GM04504 (cell line): ENCODE measurements at regions not wholly inside any gene's neighbourhood (a gene's known extent, or its start where the extent isn't known, plus 50 kb on each side); places are given as distances from the start of the nearest gene placed in this dataset.

Experiments used
- DNase-seq: peaks from one replicate; pipeline ENCODE4 v3.0.0-alpha.2; 2012; ENCODE audit warnings: low read depth

- no peak for DNase-seq
Measured at GRCh38 chr12:111011999-111012600, 91.7 kb upstream of the MYL2 start.

DNA sequence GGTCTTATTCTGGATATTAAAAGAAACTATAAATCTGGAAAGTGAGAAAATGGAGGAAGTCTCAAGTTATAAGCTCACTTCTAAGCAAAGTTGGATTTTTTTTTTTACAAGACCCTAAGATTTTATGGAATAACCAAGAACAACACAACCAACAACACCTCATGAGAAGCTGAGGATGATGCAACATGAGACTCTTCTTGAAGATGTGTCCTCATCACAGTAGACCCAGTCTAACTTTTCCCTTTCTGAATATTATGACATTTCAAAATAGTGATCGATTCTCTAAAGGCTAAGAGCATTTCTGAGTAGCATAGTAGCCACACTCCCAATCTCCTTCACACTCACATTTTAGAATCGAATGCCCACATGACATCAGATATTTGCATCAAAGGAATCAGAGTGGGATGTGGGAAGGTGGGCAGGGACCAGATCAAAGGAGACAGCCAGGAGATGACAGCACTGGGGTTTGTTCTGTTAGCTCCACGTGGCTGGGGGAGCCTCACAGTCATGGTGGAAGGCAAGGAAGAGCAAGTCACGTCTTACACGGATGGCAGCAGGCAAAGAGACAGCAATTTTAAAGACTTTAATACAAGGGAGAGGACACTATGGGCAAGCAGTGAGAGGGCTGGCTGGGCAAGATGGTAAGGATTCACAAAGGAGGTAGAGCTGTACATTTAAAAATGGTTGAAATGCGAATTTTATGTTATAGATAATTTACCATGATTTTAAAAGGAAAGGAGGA lies 90.7 kb upstream of the MYL2 start:
- no peak for DNase-seq

DNA sequence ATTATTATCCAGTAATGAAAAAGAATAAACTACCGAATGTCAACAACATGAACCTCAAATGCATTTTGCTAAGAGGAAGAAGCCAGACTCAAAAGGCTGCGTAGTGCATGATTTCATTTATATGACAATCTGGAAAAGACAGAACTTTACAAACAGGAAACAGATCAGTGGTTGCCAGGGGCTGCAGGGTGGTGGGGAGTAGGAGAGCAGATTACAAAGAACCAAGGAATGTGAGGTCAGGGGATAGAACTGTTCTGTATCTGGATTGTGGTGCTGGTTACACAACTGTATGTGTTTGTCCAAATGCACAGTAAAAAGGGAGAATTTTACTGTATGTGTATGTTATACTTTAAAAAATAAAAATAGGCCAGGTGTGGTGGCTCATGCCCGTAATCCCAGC lies 89.7 kb upstream of the MYL2 start:
- no peak for DNase-seq

DNA sequence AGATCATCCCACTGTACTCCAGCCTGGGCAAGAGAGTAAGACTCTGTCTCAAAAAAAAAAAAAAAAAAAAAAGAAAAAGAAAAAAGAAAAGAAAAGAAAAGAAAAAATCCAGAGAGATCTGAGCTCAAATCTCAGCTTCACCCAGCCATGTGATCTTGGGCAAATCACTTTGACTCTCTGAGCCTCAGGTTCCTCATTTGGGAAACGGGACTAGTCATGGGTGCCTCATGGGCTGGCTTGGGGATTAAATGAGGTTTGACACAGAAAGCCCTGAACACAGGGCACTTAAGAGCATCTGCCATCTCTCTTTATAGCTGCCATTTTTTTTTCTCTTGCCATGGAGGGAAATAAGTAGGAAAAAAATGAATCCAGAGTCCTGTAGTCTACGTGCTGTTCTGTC lies 86.2 kb upstream of the MYL2 start:
- no peak for DNase-seq

DNA sequence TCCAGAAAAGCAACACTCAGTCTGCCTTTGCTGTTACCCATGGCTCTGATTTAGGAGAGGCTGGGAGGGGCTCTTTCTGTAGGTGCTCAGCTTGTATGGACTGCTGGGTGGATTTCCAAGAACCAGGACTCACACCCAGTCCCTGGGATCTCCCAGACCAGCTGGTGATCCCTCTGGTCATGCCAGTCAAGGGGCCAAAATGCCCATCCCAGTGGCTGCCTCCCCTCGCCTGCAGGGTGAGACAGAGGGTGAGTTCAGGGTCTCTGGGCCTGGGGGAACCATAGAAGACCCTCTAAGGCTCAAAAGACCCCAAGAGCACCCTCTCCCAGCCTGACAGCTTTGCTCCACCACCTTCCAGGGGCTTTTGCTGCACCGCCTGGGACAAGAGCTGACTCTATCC lies 78.6 kb upstream of the MYL2 start:
- no peak for DNase-seq

- DNase-seq, result no peak
Measured at GRCh38 chr12:110998165-110998564, 77.8 kb upstream of the MYL2 start.

- DNase-seq, result no peak
Measured at GRCh38 chr12:110996415-110996814, 76.0 kb upstream of the MYL2 start.

DNA sequence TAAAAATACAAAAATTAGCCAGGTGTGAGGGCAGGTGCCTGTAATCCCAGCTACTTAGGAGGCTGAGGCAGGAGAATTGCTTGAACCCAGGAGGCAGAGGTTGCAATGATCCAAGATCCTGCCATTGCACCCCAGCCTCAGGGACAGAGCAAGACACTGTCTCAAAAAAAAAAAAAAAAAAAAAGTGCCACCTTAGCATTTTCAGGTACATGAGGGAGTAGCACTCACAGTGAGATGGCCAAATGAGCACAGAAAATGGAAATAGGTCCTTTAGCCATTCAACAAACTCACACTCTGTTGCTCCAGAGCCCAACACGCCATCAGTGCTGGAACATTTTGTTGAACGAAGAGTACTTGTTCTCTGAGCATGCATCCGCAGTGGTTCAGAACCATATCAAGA lies 75.2 kb upstream of the MYL2 start:
- no peak for DNase-seq

GRCh38 chr12:110995016-110995415 lies 74.6 kb upstream of the MYL2 start:
- no peak for DNase-seq

- no peak for DNase-seq
Measured at GRCh38 chr12:110993434-110993833, 73.1 kb upstream of the MYL2 start.

- no peak for DNase-seq
Measured at GRCh38 chr12:110992909-110993308, 72.5 kb upstream of the MYL2 start.

- no peak for DNase-seq
Measured at GRCh38 chr12:110983811-110984210, 63.4 kb upstream of the MYL2 start.

- DNase-seq, result no peak
Measured at GRCh38 chr12:110972866-110973265, 52.5 kb upstream of the MYL2 start.

DNA sequence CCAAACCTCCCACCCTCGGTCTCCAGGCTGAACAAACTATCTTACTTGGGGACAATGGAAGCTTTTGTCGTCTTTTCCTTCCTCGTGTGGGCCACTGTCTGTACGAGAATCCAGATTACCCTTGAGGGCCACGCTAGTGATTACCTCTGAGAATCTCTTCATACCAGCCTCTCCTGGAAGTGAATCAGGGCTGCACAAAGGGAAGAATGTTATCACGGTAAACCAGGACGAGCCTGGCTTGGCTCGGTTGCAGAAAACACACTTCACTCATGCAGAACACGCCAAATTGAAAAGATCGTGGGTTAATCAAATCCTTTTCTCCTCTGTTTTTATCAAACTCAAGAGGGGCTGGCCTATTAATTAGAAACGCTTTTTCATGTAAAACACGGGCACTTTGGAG lies 51.6 kb upstream of the MYL2 start:
- no peak for DNase-seq

DNA sequence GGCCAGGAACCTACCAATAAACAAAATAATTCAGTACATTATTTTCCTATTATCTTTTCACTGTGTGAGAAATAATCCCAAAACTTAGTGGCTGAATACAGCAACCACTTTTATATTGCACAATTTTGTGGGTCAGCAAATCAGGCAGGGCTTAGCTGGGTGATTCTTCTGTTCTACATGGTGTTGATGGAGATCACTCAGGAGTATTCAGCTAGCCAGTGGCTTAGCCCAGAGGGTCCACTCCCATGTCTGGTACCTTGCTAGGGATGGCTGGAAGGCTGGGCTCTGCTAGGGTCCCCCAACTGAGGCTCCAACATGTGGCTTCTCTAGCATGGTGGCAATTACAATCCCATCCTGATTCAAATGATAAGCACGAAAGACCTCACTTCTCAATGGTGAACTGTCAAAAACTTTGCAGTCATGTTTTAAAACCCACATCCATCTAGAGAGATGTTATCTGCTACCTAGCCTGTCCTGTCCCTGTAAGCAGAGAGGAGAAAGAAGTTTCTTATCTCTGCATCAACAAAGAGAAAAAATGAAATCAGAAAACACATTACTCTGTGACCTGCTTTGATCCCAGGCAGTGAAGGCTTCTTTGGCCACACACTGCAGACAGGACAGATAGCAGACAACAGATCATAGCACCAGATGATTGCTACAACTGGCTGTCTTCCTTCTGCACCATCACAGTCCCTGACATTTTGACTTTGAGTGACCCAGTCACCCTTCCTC lies 51.0 kb upstream of the MYL2 start:
- DNase-seq, result no peak
